Hippocampal formation (tissue), 2 donors: ENCODE measurements at regions not wholly inside any gene's neighbourhood (a gene's known extent, or its start where the extent isn't known, plus 50 kb on each side); places are given as distances from the start of the nearest gene placed in this dataset.
A peak's percentile ranks its signal among the peaks of the same experiment; 100 is the strongest.

Experiments
- DNase-seq, 2 donors: peaks; one replicate each; lab custom pipeline; 2025; lab: John Stamatoyannopoulos, UW

GRCh38 chr10:43872644-43873043 lies 224.0 kb upstream of the ZNF32 start:
- no peak for DNase-seq

- no peak for DNase-seq
These were observed 222.9 kb upstream of the ZNF32 start for GRCh38 chr10:43871545-43871944.

GRCh38 chr10:43870968-43871439 lies 222.3 kb upstream of the ZNF32 start:
- DNase-seq = no peak

- DNase-seq = no peak
These were observed 221.1 kb upstream of the ZNF32 start for GRCh38 chr10:43869669-43870322.

- DNase-seq = no peak
These were observed 220.3 kb upstream of the ZNF32 start for GRCh38 chr10:43868952-43869351.

GRCh38 chr10:43867667-43868565 lies 219.2 kb upstream of the ZNF32 start:
- no peak for DNase-seq

GRCh38 chr10:43867113-43867512 lies 218.4 kb upstream of the ZNF32 start:
- DNase-seq = no peak

- DNase-seq = no peak
These were observed 218.0 kb upstream of the ZNF32 start for GRCh38 chr10:43866712-43867111.

- DNase-seq = no peak
These were observed 216.8 kb upstream of the ZNF32 start for GRCh38 chr10:43865265-43866135.

GRCh38 chr10:43864656-43865055 lies 216.0 kb upstream of the ZNF32 start:
- no peak for DNase-seq

- no peak for DNase-seq
These were observed 215.3 kb upstream of the ZNF32 start for GRCh38 chr10:43863859-43864591.

GRCh38 chr10:43863270-43863669 lies 214.6 kb upstream of the ZNF32 start:
- no peak for DNase-seq

- DNase-seq = no peak
These were observed 214.1 kb upstream of the ZNF32 start for GRCh38 chr10:43862756-43863155.

GRCh38 chr10:43861966-43862751 lies 213.5 kb upstream of the ZNF32 start:
- DNase-seq = no peak

- DNase-seq = no peak
These were observed 210.4 kb upstream of the ZNF32 start for GRCh38 chr10:43859016-43859525.

- peak in 1 of 2 donors; percentile 21 for DNase-seq
These were observed 209.2 kb upstream of the ZNF32 start for GRCh38 chr10:43857931-43858315.

GRCh38 chr10:43857206-43857930 lies 208.7 kb upstream of the ZNF32 start:
- DNase-seq = no peak

- DNase-seq = no peak
These were observed 207.6 kb upstream of the ZNF32 start for GRCh38 chr10:43856299-43856698.

- DNase-seq = no peak
These were observed 207.1 kb upstream of the ZNF32 start for GRCh38 chr10:43855667-43856210.
